ENCODE measurements at regions not wholly inside any gene's neighbourhood (a gene's known extent, or its start where the extent isn't known, plus 50 kb on each side); places are given as distances from the start of the nearest gene placed in this dataset.

- CTCF ChIA-PET: no interaction called here
- Histone ChIP-seq H3K27ac (ENCODE audit: extremely low read depth, low read depth, low read length) (no peak overlapping the region), H3K9me3 (ENCODE audit: control insufficient read depth, insufficient read depth, low read depth, low read length) (no peaks in the 10 kb centered on the region), H3K4me1 (ENCODE audit: control insufficient read depth, insufficient read depth, low read length) (peaks cover 2% of the 10 kb centered on the region; the same call in 1 of the 2 replicates), H3K36me3 (ENCODE audit: control insufficient read depth in 2 of 2, insufficient read depth in 1 of 2, low read length in 2 of 2) (no peaks in the 10 kb centered on the region), H3K4me3 (ENCODE audit: low read depth, low read length) (no peak overlapping the region)
- TF ChIP-seq ZNF596 (tag by site-specific recombination; IDR thresholded peaks at IDR 0.05) (no peak), ZBTB49 (tag by site-specific recombination; IDR thresholded peaks at IDR 0.05; ENCODE audit: low read depth) (no peak), ZNF214 (tag by site-specific recombination; IDR thresholded peaks at IDR 0.05; ENCODE audit: borderline replicate concordance) (no peak), ZBTB7A (tag by site-specific recombination; IDR thresholded peaks at IDR 0.05; ENCODE audit: low read depth) (no peak), ZNF155 (tag by site-specific recombination; IDR thresholded peaks at IDR 0.05) (no peak), GFI1B (tag by site-specific recombination; IDR thresholded peaks at IDR 0.05) (no peak), SCRT2 (tag by site-specific recombination; IDR thresholded peaks at IDR 0.05) (no peak), KLF16 (tag by site-specific recombination; IDR thresholded peaks at IDR 0.05) (no peak), ZNF266 (tag by site-specific recombination; IDR thresholded peaks at IDR 0.05; ENCODE audit: low read depth) (no peak), ZNF704 (tag by site-specific recombination; IDR thresholded peaks at IDR 0.05) (no peak), ZNF837 (tag by site-specific recombination; IDR thresholded peaks at IDR 0.05) (no peak), EGR2 (tag by site-specific recombination; IDR thresholded peaks at IDR 0.05; ENCODE audit: low read depth) (no peak), ZNF48 (tag by site-specific recombination; IDR thresholded peaks at IDR 0.05) (no peak), ZNF112 (tag by site-specific recombination; IDR thresholded peaks at IDR 0.05) (no peak), ZNF561 (tag by site-specific recombination; IDR thresholded peaks at IDR 0.05; ENCODE audit: borderline replicate concordance) (no peak), ZNF585B (tag by site-specific recombination; IDR thresholded peaks at IDR 0.05) (no peak), ZNF449 (tag by site-specific recombination; IDR thresholded peaks at IDR 0.05) (no peak)
- TF ChIP-seq, protein P1, sequence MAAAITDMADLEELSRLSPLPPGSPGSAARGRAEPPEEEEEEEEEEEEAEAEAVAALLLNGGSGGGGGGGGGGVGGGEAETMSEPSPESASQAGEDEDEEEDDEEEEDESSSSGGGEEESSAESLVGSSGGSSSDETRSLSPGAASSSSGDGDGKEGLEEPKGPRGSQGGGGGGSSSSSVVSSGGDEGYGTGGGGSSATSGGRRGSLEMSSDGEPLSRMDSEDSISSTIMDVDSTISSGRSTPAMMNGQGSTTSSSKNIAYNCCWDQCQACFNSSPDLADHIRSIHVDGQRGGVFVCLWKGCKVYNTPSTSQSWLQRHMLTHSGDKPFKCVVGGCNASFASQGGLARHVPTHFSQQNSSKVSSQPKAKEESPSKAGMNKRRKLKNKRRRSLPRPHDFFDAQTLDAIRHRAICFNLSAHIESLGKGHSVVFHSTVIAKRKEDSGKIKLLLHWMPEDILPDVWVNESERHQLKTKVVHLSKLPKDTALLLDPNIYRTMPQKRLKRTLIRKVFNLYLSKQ (tag by site-specific recombination; IDR thresholded peaks at IDR 0.05; ENCODE audit: borderline replicate concordance): no peak
- TF ChIP-seq, protein P2, sequence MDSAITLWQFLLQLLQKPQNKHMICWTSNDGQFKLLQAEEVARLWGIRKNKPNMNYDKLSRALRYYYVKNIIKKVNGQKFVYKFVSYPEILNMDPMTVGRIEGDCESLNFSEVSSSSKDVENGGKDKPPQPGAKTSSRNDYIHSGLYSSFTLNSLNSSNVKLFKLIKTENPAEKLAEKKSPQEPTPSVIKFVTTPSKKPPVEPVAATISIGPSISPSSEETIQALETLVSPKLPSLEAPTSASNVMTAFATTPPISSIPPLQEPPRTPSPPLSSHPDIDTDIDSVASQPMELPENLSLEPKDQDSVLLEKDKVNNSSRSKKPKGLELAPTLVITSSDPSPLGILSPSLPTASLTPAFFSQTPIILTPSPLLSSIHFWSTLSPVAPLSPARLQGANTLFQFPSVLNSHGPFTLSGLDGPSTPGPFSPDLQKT (IDR thresholded peaks at IDR 0.05; ENCODE audit: borderline replicate concordance, low read depth, low read length): no peak
- TF ChIP-seq, protein P3, sequence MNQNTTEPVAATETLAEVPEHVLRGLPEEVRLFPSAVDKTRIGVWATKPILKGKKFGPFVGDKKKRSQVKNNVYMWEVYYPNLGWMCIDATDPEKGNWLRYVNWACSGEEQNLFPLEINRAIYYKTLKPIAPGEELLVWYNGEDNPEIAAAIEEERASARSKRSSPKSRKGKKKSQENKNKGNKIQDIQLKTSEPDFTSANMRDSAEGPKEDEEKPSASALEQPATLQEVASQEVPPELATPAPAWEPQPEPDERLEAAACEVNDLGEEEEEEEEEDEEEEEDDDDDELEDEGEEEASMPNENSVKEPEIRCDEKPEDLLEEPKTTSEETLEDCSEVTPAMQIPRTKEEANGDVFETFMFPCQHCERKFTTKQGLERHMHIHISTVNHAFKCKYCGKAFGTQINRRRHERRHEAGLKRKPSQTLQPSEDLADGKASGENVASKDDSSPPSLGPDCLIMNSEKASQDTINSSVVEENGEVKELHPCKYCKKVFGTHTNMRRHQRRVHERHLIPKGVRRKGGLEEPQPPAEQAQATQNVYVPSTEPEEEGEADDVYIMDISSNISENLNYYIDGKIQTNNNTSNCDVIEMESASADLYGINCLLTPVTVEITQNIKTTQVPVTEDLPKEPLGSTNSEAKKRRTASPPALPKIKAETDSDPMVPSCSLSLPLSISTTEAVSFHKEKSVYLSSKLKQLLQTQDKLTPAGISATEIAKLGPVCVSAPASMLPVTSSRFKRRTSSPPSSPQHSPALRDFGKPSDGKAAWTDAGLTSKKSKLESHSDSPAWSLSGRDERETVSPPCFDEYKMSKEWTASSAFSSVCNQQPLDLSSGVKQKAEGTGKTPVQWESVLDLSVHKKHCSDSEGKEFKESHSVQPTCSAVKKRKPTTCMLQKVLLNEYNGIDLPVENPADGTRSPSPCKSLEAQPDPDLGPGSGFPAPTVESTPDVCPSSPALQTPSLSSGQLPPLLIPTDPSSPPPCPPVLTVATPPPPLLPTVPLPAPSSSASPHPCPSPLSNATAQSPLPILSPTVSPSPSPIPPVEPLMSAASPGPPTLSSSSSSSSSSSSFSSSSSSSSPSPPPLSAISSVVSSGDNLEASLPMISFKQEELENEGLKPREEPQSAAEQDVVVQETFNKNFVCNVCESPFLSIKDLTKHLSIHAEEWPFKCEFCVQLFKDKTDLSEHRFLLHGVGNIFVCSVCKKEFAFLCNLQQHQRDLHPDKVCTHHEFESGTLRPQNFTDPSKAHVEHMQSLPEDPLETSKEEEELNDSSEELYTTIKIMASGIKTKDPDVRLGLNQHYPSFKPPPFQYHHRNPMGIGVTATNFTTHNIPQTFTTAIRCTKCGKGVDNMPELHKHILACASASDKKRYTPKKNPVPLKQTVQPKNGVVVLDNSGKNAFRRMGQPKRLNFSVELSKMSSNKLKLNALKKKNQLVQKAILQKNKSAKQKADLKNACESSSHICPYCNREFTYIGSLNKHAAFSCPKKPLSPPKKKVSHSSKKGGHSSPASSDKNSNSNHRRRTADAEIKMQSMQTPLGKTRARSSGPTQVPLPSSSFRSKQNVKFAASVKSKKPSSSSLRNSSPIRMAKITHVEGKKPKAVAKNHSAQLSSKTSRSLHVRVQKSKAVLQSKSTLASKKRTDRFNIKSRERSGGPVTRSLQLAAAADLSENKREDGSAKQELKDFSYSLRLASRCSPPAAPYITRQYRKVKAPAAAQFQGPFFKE (tag by site-specific recombination; IDR thresholded peaks at IDR 0.05; ENCODE audit: borderline replicate concordance): no peak
- POLR2A ChIA-PET: no interaction called here
Observed at GRCh38 chr1:234923626-234924025, 205.0 kb downstream of the TOMM20 start.

Data from HEK293 (cell line).